ENCODE measurements at regions not wholly inside any gene's neighbourhood (a gene's known extent, or its start where the extent isn't known, plus 50 kb on each side); places are given as distances from the start of the nearest gene placed in this dataset.

DNA sequence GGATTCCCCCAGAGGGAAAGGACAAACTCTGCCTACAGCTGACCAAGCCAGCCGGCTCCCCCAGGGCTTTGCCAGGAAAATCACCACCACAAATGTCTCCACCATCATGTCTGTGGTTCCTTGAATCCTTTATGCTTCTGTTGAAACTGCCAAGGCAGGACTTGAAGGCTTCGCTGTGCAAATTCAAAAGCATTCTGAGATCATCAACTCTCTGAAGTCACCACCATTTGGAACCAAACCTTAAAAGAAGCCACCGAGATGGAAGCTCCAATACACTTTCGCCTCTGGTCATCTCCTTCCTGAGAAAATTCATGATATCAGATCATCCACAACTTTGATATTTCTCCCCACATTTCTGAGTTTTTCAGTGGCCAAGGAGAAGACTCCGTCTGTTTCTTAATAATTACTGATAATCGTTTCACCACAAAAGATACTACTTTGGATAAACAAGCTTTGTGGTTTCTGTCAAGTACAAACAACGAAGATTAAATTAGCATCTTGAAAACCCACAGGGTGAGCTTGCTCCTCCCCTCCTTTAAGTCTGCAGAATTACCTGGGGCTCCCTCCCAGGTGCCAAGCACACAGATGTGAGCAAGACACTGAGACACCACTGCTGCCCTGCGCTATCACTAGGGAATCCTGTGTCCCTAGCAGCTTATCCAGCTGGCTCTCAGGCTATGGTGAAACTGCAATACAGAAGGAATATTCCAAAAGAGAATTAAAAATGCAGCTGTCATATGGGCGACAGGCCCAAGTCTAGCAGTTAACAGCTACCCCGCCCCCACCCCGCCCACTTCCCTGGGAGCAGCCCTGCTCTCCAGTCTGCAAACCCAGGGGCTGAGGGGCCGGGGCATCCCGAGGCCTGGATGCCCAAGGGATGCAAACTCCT lies 125.0 kb upstream of the TBL1X start (continued):
- TF ChIP-seq MAFK (IDR thresholded peaks at IDR 0.05; ENCODE audit: low read depth, low read length) = no peak

DNA sequence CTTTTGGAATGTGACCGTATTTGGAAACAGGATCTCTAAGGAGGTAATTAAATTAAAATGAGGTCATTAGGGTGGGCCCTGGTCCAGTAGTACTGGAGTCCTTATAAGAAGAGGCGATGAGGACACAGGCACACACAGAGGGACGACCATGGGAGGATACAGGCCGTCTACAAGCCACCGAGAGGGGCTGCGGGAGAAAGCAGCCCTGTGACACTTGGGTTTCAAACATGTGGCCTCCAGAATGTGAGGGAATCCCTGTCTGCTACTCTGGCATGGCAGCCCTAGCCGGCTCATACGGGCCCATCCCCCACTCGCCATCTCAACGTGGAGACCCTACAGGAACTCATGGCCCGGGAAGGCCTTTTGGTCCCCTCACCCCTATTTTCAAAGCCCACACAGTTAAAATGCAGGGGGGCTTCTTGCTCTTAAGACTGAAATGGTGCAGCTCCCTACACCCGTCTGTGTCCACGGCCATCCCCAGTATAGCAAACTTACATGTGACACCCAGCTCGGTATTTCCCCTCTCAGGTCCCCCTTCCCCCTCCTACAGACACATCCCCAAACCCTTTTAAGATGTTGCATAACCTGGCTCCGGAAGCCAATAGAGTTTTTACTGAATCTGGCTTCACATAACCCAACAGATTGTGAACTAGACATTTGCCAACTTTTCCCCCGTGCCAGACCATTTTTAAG lies 124.1 kb upstream of the TBL1X start:
- intact Hi-C loops (cut with micrococcal nuclease) (loop anchor here (2.0 to 10.0 kb wide), 3 partner anchors 192 to 476 kb away; no protein-coding TSS in a partner anchor), in situ Hi-C loops (cut with MboI; ENCODE audit: low sequenced_read_pairs) (no loop called here), dilution Hi-C loops (cut with HindIII; ENCODE audit: low sequenced_read_pairs, unreplicated experiment) (no loop called here)
- Histone ChIP-seq H2BK20ac (ENCODE audit: low read depth, low read length) (peak overlapping the region; percentile 27; the same call in 1 of the 2 replicates), H4K20me1 (ENCODE audit: insufficient read depth, low read length) (no peaks in the 10 kb centered on the region), H3K9me3 (ENCODE audit: control insufficient read depth, insufficient read depth, low read length) (no peaks in the 10 kb centered on the region), H3K27ac (ENCODE audit: insufficient read depth, low read length) (peak overlapping the region; percentile 97), H3K18ac (ENCODE audit: low read depth, low read length) (peak overlapping the region; percentile 42), H3K4me2 (ENCODE audit: low read depth, low read length) (peak overlapping the region; percentile 53; the same call in 1 of the 2 replicates), H2AFZ (replicated peaks; ENCODE audit: low read length, poor library complexity) (peak overlapping the region; percentile 4), H3K23ac (ENCODE audit: low read depth, low read length) (no peak overlapping the region), H2BK120ac (ENCODE audit: low read depth, low read length) (peak overlapping the region; percentile 71), H3K79me1 (ENCODE audit: low read depth in 1 of 2, low read length in 2 of 2) (no peaks in the 10 kb centered on the region), H2AK9ac (replicated peaks; ENCODE audit: low read depth, low read length, poor library complexity) (no peak overlapping the region), H3K4me3 (ENCODE audit: insufficient read depth, low read depth, low read length) (no peak overlapping the region), H3K4ac (ENCODE audit: low read depth, low read length) (peak overlapping the region; percentile 77), H3K14ac (replicated peaks; ENCODE audit: low read depth, low read length) (0 out of 2 replicates have a peak overlapping the region, but pooled peaks have one; percentile 41), H3K27me3 (ENCODE audit: control insufficient read depth, insufficient read depth, low read length) (no peaks in the 10 kb centered on the region), H2BK5ac (ENCODE audit: low read depth, low read length, poor library complexity, severe bottlenecking) (peak overlapping the region; percentile 92), H3K36me3 (ENCODE audit: control insufficient read depth, insufficient read depth, low read length) (no peaks in the 10 kb centered on the region), H2BK15ac (ENCODE audit: low read depth, low read length) (peak overlapping the region; percentile 7; the same call in 2 of the 3 replicates), H3K4me1 (ENCODE audit: control insufficient read depth, insufficient read depth, low read length) (peaks cover 10% of the 10 kb centered on the region), H3K56ac (ENCODE audit: extremely low read depth, insufficient read depth, low read length) (peak overlapping the region; percentile 70; the same call in 1 of the 2 replicates), H4K5ac (ENCODE audit: low read depth, low read length) (no peak overlapping the region), H4K91ac (ENCODE audit: insufficient read depth, low read depth, low read length) (peak overlapping the region; percentile 44), H4K8ac (ENCODE audit: low read depth in 2 of 2, low read length in 2 of 2) (peak overlapping the region; percentile 67 to 70), H3K9ac (ENCODE audit: low read depth, low read length) (peak overlapping the region; percentile 65; the same call in 1 of the 2 replicates), H3K9me1 (ENCODE audit: insufficient read depth, low read length) (no peaks in the 10 kb centered on the region), H2AK5ac (ENCODE audit: low read depth, low read length) (peak overlapping the region; percentile 57; the same call in 1 of the 2 replicates)
- DNase-seq (peak; percentile 43), ATAC-seq (ENCODE audit: low read depth) (peak; percentile 22; the same call in 1 of the 2 replicates)
- TF ChIP-seq CEBPB (IDR thresholded peaks at IDR 0.05; ENCODE audit: low read depth, low read length) = peak; percentile 65
- no peak for TF ChIP-seq MXI1 (IDR thresholded peaks at IDR 0.05; ENCODE audit: borderline replicate concordance, low read depth, low read length)
- TF ChIP-seq SMC3 (IDR thresholded peaks at IDR 0.05; ENCODE audit: low read depth, low read length) = no peak
- POLR2A ChIA-PET (ENCODE audit: unreplicated experiment) = no interaction called here
- CTCF ChIA-PET = no interaction called here
- WGBS, 2 experiments (ENCODE audit: extremely low coverage in 2 of 2, insufficient read length in 1 of 2) = 19% methylated on average over 5 of the region's 16 CpGs; no CpG with 5 or more reads in 1 of the 2 experiments
- BruUV-seq (replicated peaks) = no TSS peak

All from IMR-90 (cell line).